ENCODE measurements at regions not wholly inside any gene's neighbourhood (a gene's known extent, or its start where the extent isn't known, plus 50 kb on each side); places are given as distances from the start of the nearest gene placed in this dataset.

GRCh38 chr18:47471784-47472183 lies 220.3 kb upstream of the SKOR2 start:
- DNase-seq (ENCODE audit: low read depth in 2 of 2): no peak

GRCh38 chr18:47470941-47471340 lies 219.5 kb upstream of the SKOR2 start:
- no peak for DNase-seq (ENCODE audit: low read depth in 2 of 2)

GRCh38 chr18:47469576-47469975 lies 218.1 kb upstream of the SKOR2 start:
- no peak for DNase-seq (ENCODE audit: low read depth in 2 of 2)

GRCh38 chr18:47461977-47462376 lies 210.5 kb upstream of the SKOR2 start:
- no peak for DNase-seq (ENCODE audit: low read depth in 2 of 2)

- no peak for DNase-seq (ENCODE audit: low read depth in 2 of 2)
These were observed 210.0 kb upstream of the SKOR2 start for GRCh38 chr18:47461406-47461948.

- no peak for DNase-seq (ENCODE audit: low read depth in 2 of 2)
These were observed 207.0 kb upstream of the SKOR2 start for GRCh38 chr18:47458483-47458882.

- DNase-seq (ENCODE audit: low read depth in 2 of 2): no peak
These were observed 206.2 kb upstream of the SKOR2 start for GRCh38 chr18:47457614-47458013.

- no peak for DNase-seq (ENCODE audit: low read depth in 2 of 2)
These were observed 201.6 kb upstream of the SKOR2 start for GRCh38 chr18:47453038-47453437.

GRCh38 chr18:47448956-47449355 lies 197.5 kb upstream of the SKOR2 start:
- DNase-seq (ENCODE audit: low read depth in 2 of 2): no peak

GRCh38 chr18:47441914-47442313 lies 190.5 kb upstream of the SKOR2 start:
- no peak for DNase-seq (ENCODE audit: low read depth in 2 of 2)

GRCh38 chr18:47438001-47438400 lies 186.5 kb upstream of the SKOR2 start:
- no peak for DNase-seq (ENCODE audit: low read depth in 2 of 2)

GRCh38 chr18:47436871-47437270 lies 185.4 kb upstream of the SKOR2 start:
- DNase-seq (ENCODE audit: low read depth in 2 of 2): no peak

GRCh38 chr18:47434214-47434746 lies 182.8 kb upstream of the SKOR2 start:
- DNase-seq (ENCODE audit: low read depth in 2 of 2): no peak

- no peak for DNase-seq (ENCODE audit: low read depth in 2 of 2)
These were observed 176.6 kb upstream of the SKOR2 start for GRCh38 chr18:47427923-47428637.

- no peak for DNase-seq (ENCODE audit: low read depth in 2 of 2)
These were observed 175.6 kb upstream of the SKOR2 start for GRCh38 chr18:47427072-47427471.

GRCh38 chr18:47425365-47425764 lies 173.9 kb upstream of the SKOR2 start:
- DNase-seq (ENCODE audit: low read depth in 2 of 2): no peak

- DNase-seq (ENCODE audit: low read depth in 2 of 2): no peak
These were observed 171.1 kb upstream of the SKOR2 start for GRCh38 chr18:47422524-47422923.

GRCh38 chr18:47420130-47420529 lies 168.7 kb upstream of the SKOR2 start:
- no peak for DNase-seq (ENCODE audit: low read depth in 2 of 2)

GRCh38 chr18:47418746-47419145 lies 167.3 kb upstream of the SKOR2 start:
- DNase-seq (ENCODE audit: low read depth in 2 of 2): no peak

GRCh38 chr18:47417807-47418206 lies 166.3 kb upstream of the SKOR2 start:
- no peak for DNase-seq (ENCODE audit: low read depth in 2 of 2)

- no peak for DNase-seq (ENCODE audit: low read depth in 2 of 2)
These were observed 164.4 kb upstream of the SKOR2 start for GRCh38 chr18:47415881-47416280.

- DNase-seq (ENCODE audit: low read depth in 2 of 2): no peak
These were observed 161.9 kb upstream of the SKOR2 start for GRCh38 chr18:47413327-47413726.

- no peak for DNase-seq (ENCODE audit: low read depth in 2 of 2)
These were observed 161.5 kb upstream of the SKOR2 start for GRCh38 chr18:47412924-47413323.

GRCh38 chr18:47411159-47411558 lies 159.7 kb upstream of the SKOR2 start:
- no peak for DNase-seq (ENCODE audit: low read depth in 2 of 2)
